GM06990 (cell line): ENCODE measurements at regions not wholly inside any gene's neighbourhood (a gene's known extent, or its start where the extent isn't known, plus 50 kb on each side); places are given as distances from the start of the nearest gene placed in this dataset.

Experiments
- DNase-seq: peaks from one replicate; pipeline ENCODE4 v3.0.0-alpha.2; 2011; ENCODE audit not compliant: insufficient read length; ENCODE audit errors: extremely low read depth
- H3K27me3 ChIP-seq: replicated peaks from 2 replicates; pipeline ENCODE4 v1.6.0; 2011; ENCODE audit warnings: low read length; ENCODE audit not compliant: control insufficient read depth, insufficient read depth
- H3K36me3 ChIP-seq: 2 replicates; pipeline ENCODE4 v1.5.1; 2011; ENCODE audit warnings: low read length; ENCODE audit not compliant: control insufficient read depth, insufficient read depth
- H3K4me3 ChIP-seq: replicated peaks from 2 replicates; pipeline ENCODE4 v1.5.1; 2011; ENCODE audit warnings: low read depth, mild to moderate bottlenecking, control low read depth, low read length
- TF ChIP-seq, protein P1 (sequence below): IDR thresholded peaks from 2 replicates; pipeline ENCODE4 v1.5.1; 2011; ENCODE audit warnings: low read length, control low read depth, mild to moderate bottlenecking, inconsistent platforms; ENCODE audit not compliant: insufficient read depth, poor library complexity, severe bottlenecking

DNA sequence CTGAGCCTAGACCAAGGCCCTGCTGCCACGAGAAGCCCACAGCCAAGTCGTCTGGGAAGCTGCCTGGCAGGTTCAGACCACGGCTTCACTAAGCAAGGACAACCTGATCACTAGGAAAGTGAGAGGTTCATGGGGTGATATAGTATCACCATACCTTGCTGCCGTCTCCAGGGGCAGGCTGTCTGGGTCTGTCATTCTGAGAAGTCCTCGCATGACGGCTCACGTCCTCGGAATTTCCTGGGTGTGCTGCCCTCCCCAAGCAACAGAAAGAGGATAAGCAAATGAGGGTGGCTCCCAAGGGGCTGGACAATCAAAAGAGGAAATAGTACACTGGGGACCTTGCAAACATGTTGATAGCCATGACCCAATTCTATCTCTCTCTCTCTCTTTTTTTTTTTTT lies 207.4 kb upstream of the IGF1R start:
- Histone ChIP-seq H3K36me3 (no peaks in the 10 kb centered on the region), H3K4me3 (no peak overlapping the region), H3K27me3 (no peaks in the 10 kb centered on the region)
- no peak for DNase-seq
- TF ChIP-seq, protein P1, sequence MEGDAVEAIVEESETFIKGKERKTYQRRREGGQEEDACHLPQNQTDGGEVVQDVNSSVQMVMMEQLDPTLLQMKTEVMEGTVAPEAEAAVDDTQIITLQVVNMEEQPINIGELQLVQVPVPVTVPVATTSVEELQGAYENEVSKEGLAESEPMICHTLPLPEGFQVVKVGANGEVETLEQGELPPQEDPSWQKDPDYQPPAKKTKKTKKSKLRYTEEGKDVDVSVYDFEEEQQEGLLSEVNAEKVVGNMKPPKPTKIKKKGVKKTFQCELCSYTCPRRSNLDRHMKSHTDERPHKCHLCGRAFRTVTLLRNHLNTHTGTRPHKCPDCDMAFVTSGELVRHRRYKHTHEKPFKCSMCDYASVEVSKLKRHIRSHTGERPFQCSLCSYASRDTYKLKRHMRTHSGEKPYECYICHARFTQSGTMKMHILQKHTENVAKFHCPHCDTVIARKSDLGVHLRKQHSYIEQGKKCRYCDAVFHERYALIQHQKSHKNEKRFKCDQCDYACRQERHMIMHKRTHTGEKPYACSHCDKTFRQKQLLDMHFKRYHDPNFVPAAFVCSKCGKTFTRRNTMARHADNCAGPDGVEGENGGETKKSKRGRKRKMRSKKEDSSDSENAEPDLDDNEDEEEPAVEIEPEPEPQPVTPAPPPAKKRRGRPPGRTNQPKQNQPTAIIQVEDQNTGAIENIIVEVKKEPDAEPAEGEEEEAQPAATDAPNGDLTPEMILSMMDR = no peak

DNA sequence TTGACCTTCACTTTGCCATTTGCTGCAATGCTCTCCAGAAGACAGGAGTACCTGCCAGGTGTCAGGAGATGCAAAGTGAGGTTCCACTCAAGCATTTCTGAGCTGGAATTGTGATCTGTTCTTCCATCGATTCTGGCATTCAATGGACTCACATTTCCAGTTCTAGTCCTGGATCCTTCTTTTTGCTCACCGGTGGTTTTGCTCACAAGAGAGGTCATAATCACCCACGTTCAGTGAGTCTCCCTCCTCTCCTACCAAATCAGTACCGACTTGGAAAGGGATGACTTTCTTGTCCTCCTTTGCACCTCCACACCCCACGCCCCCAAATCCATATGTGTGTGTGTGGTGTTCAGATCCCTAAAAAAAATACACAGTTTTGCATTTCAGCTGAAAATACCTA lies 206.7 kb upstream of the IGF1R start:
- Histone ChIP-seq H3K4me3 (no peak overlapping the region), H3K36me3 (no peaks in the 10 kb centered on the region), H3K27me3 (no peaks in the 10 kb centered on the region)
- DNase-seq = no peak
- TF ChIP-seq, protein P1 = no peak

- TF ChIP-seq, protein P1 = peak; percentile 79
- no peaks in the 10 kb centered on the region for H3K36me3 ChIP-seq
- H3K27me3 ChIP-seq = no peaks in the 10 kb centered on the region
- no peak overlapping the region for H3K4me3 ChIP-seq
- DNase-seq = no peak
These were observed 205.9 kb upstream of the IGF1R start for GRCh38 chr15:98442379-98442833.

GRCh38 chr15:98442901-98443300 lies 205.4 kb upstream of the IGF1R start:
- Histone ChIP-seq H3K4me3 (no peak overlapping the region), H3K36me3 (no peaks in the 10 kb centered on the region)
- TF ChIP-seq, protein P1 = no peak

GRCh38 chr15:98443526-98443925 lies 204.8 kb upstream of the IGF1R start:
- Histone ChIP-seq H3K4me3 (no peak overlapping the region), H3K36me3 (no peaks in the 10 kb centered on the region), H3K27me3 (no peaks in the 10 kb centered on the region)
- TF ChIP-seq, protein P1 = no peak
- no peak for DNase-seq

More at GRCh38 chr15:98442901-98443300, 205.4 kb upstream of the IGF1R start:
- no peak for DNase-seq
- no peaks in the 10 kb centered on the region for H3K27me3 ChIP-seq

GRCh38 chr15:98444138-98444537 lies 204.2 kb upstream of the IGF1R start:
- Histone ChIP-seq H3K4me3 (no peak overlapping the region), H3K36me3 (no peaks in the 10 kb centered on the region), H3K27me3 (no peaks in the 10 kb centered on the region)
- no peak for DNase-seq
- TF ChIP-seq, protein P1 = no peak
